Fibroblast of lung (primary cell): ENCODE measurements at regions not wholly inside any gene's neighbourhood (a gene's known extent, or its start where the extent isn't known, plus 50 kb on each side); places are given as distances from the start of the nearest gene placed in this dataset.

Source experiments
- EZH2 ChIP-seq: IDR thresholded peaks from 2 replicates; pipeline ENCODE4 v1.5.1; 2012; ENCODE audit warnings: low read length, control low read depth, mild to moderate bottlenecking; ENCODE audit errors: missing control alignments
- TF ChIP-seq, protein P1 (sequence below), 2 donors: IDR thresholded peaks in 1 of 2; conservative IDR thresholded peaks in 1 of 2; 1 replicate in 1 of 2; 2 replicates in 1 of 2; pipeline ENCODE4 v1.5.1; 2011 to 2012; ENCODE audit warnings: low read length in 2 of 2, control low read depth in 1 of 2, inconsistent platforms in 1 of 2, low read depth in 1 of 2, mild to moderate bottlenecking in 1 of 2

DNA sequence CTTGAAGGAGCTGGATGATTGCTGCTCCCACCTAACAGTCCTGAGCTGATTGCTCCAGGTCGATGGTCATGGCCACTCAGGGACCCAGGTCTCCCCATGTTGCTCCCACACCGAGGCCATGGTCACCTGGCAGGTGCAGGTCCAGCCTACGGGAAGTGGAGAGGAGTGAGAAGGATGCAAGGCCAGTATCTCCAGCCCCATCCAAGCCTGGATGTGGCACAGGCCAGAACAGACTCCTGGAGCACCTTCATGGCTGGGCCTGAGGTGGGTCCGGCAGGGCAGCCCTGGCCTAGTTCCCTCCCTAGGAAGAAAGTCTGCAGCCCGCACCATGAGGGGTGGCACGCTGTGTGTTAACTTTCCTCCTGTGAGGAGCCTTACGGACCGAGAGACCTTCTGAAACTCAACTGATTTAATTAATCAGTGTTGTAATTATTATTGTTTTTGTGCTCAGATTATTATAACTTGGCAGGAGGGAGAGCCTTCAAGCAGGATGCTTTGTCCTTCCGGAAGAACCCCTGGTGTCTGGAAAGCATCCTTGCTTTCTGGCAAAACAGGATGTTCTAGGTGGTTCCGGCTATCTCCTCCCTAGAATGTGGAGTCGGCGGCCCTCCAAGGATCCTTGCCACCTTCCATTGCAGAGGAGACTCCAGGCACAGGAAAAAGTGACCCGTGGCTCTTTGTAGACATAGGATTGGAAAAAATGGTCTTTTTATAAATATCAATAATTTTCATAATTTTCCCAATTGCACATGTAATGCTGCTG, 92.3 kb upstream of the ADRA2C start:
- TF ChIP-seq, protein P1, sequence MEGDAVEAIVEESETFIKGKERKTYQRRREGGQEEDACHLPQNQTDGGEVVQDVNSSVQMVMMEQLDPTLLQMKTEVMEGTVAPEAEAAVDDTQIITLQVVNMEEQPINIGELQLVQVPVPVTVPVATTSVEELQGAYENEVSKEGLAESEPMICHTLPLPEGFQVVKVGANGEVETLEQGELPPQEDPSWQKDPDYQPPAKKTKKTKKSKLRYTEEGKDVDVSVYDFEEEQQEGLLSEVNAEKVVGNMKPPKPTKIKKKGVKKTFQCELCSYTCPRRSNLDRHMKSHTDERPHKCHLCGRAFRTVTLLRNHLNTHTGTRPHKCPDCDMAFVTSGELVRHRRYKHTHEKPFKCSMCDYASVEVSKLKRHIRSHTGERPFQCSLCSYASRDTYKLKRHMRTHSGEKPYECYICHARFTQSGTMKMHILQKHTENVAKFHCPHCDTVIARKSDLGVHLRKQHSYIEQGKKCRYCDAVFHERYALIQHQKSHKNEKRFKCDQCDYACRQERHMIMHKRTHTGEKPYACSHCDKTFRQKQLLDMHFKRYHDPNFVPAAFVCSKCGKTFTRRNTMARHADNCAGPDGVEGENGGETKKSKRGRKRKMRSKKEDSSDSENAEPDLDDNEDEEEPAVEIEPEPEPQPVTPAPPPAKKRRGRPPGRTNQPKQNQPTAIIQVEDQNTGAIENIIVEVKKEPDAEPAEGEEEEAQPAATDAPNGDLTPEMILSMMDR (conservative IDR thresholded peaks at IDR 0.05 in 1 of 2, IDR thresholded peaks at IDR 0.05 in 1 of 2; ENCODE audit: low read depth in 1 of 2, low read length in 2 of 2): no peak
- TF ChIP-seq EZH2: no peak
